HEK293 (cell line): ENCODE measurements at regions not wholly inside any gene's neighbourhood (a gene's known extent, or its start where the extent isn't known, plus 50 kb on each side); places are given as distances from the start of the nearest gene placed in this dataset.
"Not testable (repeated sequence)": the region's sequence is repeated elsewhere in the genome, so short reads cannot be mapped to it uniquely, and the experiment has no call there.

Experiments
- CTCF ChIA-PET: fragments of 350-600 bp; formaldehyde crosslinking; extraction: SDS; loops from one replicate; lab custom pipeline; 2021; ENCODE audit warnings: antibody characterized with exemption; lab: Yijun Ruan, JAX
- POLR2A ChIA-PET: fragments of 300-600 bp; formaldehyde crosslinking; extraction: SDS; loops from one replicate; lab custom pipeline; 2020; ENCODE audit warnings: antibody characterized with exemption, inconsistent platforms; lab: Yijun Ruan, JAX
- H3K27ac ChIP-seq: fragments of 200-500 bp; sonication (Bioruptor generic); 2 replicates; pipeline ENCODE4 v1.5.1; 2014; ENCODE audit warnings: low read depth, low read length, control low read depth, inconsistent platforms; ENCODE audit errors: extremely low read depth
- H3K36me3 ChIP-seq, 2 experiments: fragments of 200-500 bp in 1 of 2; sonication (Bioruptor generic) in 1 of 2; 1 replicate in 1 of 2; 2 replicates in 1 of 2; pipeline ENCODE4 v1.5.1; 2014 to 2017; ENCODE audit warnings: inconsistent platforms in 2 of 2, low read length in 2 of 2; ENCODE audit not compliant: control insufficient read depth in 2 of 2, insufficient read depth in 1 of 2
- H3K4me1 ChIP-seq: fragments of 200-500 bp; sonication (Bioruptor generic); 2 replicates; pipeline ENCODE4 v1.5.1; 2014; ENCODE audit warnings: mild to moderate bottlenecking, low read length, inconsistent platforms; ENCODE audit not compliant: control insufficient read depth, insufficient read depth
- H3K4me3 ChIP-seq: 2 replicates; pipeline ENCODE4 v1.5.1; 2011; ENCODE audit warnings: low read depth, mild to moderate bottlenecking, control low read depth, low read length, moderate library complexity
- H3K9me3 ChIP-seq: fragments of 200-500 bp; sonication (Bioruptor generic); 2 replicates; pipeline ENCODE4 v1.5.1; 2014; ENCODE audit warnings: low read depth, low read length, inconsistent platforms; ENCODE audit not compliant: control insufficient read depth, insufficient read depth

GRCh38 chr2:89160306-89160705, 468.8 kb downstream of the RPIA start:
- H3K27ac ChIP-seq, H3K4me1 ChIP-seq, H3K4me3 ChIP-seq, H3K36me3 ChIP-seq, CTCF ChIA-PET, POLR2A ChIA-PET, H3K9me3 ChIP-seq: not testable (repeated sequence)

GRCh38 chr2:89161626-89162025, 470.2 kb downstream of the RPIA start:
- POLR2A ChIA-PET, CTCF ChIA-PET: not testable (repeated sequence)

GRCh38 chr2:89170506-89171173, 479.2 kb downstream of the RPIA start:
- H3K27ac ChIP-seq, H3K4me3 ChIP-seq, H3K36me3 ChIP-seq, POLR2A ChIA-PET, CTCF ChIA-PET, H3K4me1 ChIP-seq, H3K9me3 ChIP-seq: not testable (repeated sequence)

More at GRCh38 chr2:89161626-89162025, 470.2 kb downstream of the RPIA start:
- not testable (repeated sequence) for H3K4me1 ChIP-seq, H3K9me3 ChIP-seq, H3K36me3 ChIP-seq, H3K4me3 ChIP-seq, H3K27ac ChIP-seq

GRCh38 chr2:89171174-89171519, 479.7 kb downstream of the RPIA start:
- CTCF ChIA-PET, H3K4me3 ChIP-seq, H3K9me3 ChIP-seq, H3K36me3 ChIP-seq, H3K27ac ChIP-seq, POLR2A ChIA-PET, H3K4me1 ChIP-seq: not testable (repeated sequence)

GRCh38 chr2:89177004-89177403, 485.5 kb downstream of the RPIA start:
- H3K4me3 ChIP-seq, H3K4me1 ChIP-seq, H3K9me3 ChIP-seq, CTCF ChIA-PET, POLR2A ChIA-PET, H3K36me3 ChIP-seq, H3K27ac ChIP-seq: not testable (repeated sequence)

- POLR2A ChIA-PET = not testable (repeated sequence)
Observed at GRCh38 chr2:89182221-89182620, 490.7 kb downstream of the RPIA start.

GRCh38 chr2:89184746-89185145, 493.3 kb downstream of the RPIA start:
- H3K9me3 ChIP-seq, H3K36me3 ChIP-seq, H3K4me3 ChIP-seq, H3K27ac ChIP-seq, POLR2A ChIA-PET, CTCF ChIA-PET, H3K4me1 ChIP-seq: not testable (repeated sequence)

More at GRCh38 chr2:89182221-89182620, 490.7 kb downstream of the RPIA start:
- H3K4me3 ChIP-seq, H3K9me3 ChIP-seq, H3K27ac ChIP-seq, CTCF ChIA-PET, H3K4me1 ChIP-seq, H3K36me3 ChIP-seq: not testable (repeated sequence)

GRCh38 chr2:89195636-89196251, 504.3 kb downstream of the RPIA start:
- H3K27ac ChIP-seq, H3K9me3 ChIP-seq, H3K4me3 ChIP-seq, POLR2A ChIA-PET, H3K36me3 ChIP-seq, CTCF ChIA-PET, H3K4me1 ChIP-seq: not testable (repeated sequence)

- H3K36me3 ChIP-seq, CTCF ChIA-PET, H3K4me3 ChIP-seq: not testable (repeated sequence)
Observed at GRCh38 chr2:89196719-89197118, 505.2 kb downstream of the RPIA start.

GRCh38 chr2:89198026-89198425, 506.6 kb downstream of the RPIA start:
- H3K36me3 ChIP-seq, H3K27ac ChIP-seq, CTCF ChIA-PET, H3K4me3 ChIP-seq, H3K4me1 ChIP-seq, H3K9me3 ChIP-seq, POLR2A ChIA-PET: not testable (repeated sequence)

More at GRCh38 chr2:89196719-89197118, 505.2 kb downstream of the RPIA start:
- H3K27ac ChIP-seq, POLR2A ChIA-PET, H3K4me1 ChIP-seq, H3K9me3 ChIP-seq: not testable (repeated sequence)

GRCh38 chr2:89199453-89200246, 508.2 kb downstream of the RPIA start:
- H3K27ac ChIP-seq, H3K36me3 ChIP-seq, CTCF ChIA-PET, POLR2A ChIA-PET, H3K4me3 ChIP-seq, H3K4me1 ChIP-seq, H3K9me3 ChIP-seq: not testable (repeated sequence)
